Ascending aorta (tissue), 2 donors: ENCODE measurements at regions not wholly inside any gene's neighbourhood (a gene's known extent, or its start where the extent isn't known, plus 50 kb on each side); places are given as distances from the start of the nearest gene placed in this dataset.
"Not testable (repeated sequence)": the region's sequence is repeated elsewhere in the genome, so short reads cannot be mapped to it uniquely, and the experiment has no call there.

ENCODE experiments used
- DNase-seq, 2 donors: peaks; one replicate each; pipeline ENCODE4 v3.0.0-alpha.2; 2019; ENCODE audit warnings: low spot score in 2 of 2
- H3K27ac ChIP-seq, 2 donors: fragments of 200-600 bp; sonication (generic); one replicate each; pipeline ENCODE4 v1.5.1; 2016 to 2017; ENCODE audit warnings: mild to moderate bottlenecking in 1 of 2
- H3K27me3 ChIP-seq: fragments of 200-600 bp; sonication (generic); one replicate; pipeline ENCODE4 v1.5.1; 2017
- H3K36me3 ChIP-seq, 2 donors: fragments of 200-600 bp; sonication (generic); one replicate each; pipeline ENCODE4 v1.5.1; 2016
- H3K4me1 ChIP-seq, 2 donors: fragments of 200-600 bp; sonication (generic); one replicate each; pipeline ENCODE4 v1.5.1; 2016 to 2017; ENCODE audit warnings: mild to moderate bottlenecking in 1 of 2
- H3K4me3 ChIP-seq, 2 donors: fragments of 200-600 bp; sonication (generic); one replicate each; pipeline ENCODE4 v1.5.1; 2016 to 2017; ENCODE audit warnings: mild to moderate bottlenecking in 1 of 2
- H3K9me3 ChIP-seq, 2 donors: fragments of 200-600 bp; sonication (generic); one replicate each; pipeline ENCODE4 v1.5.1; 2016
- intact Hi-C: fragments of 100-400 bp; cut with DNase I; formaldehyde crosslinking; loops from one replicate; pipeline ENCODE4 v1.15.1; 2023
- TF ChIP-seq, protein P1 (sequence below), 3 experiments: fragments of 200-600 bp in 2 of 3; fragments of 450-650 bp in 1 of 3; sonication (generic) in 2 of 3; IDR thresholded peaks; one replicate each; pipeline ENCODE4 v1.5.1; 2016 to 2019; ENCODE audit warnings: antibody characterized with exemption in 3 of 3, mild to moderate bottlenecking in 1 of 3, moderate library complexity in 1 of 3

DNA sequence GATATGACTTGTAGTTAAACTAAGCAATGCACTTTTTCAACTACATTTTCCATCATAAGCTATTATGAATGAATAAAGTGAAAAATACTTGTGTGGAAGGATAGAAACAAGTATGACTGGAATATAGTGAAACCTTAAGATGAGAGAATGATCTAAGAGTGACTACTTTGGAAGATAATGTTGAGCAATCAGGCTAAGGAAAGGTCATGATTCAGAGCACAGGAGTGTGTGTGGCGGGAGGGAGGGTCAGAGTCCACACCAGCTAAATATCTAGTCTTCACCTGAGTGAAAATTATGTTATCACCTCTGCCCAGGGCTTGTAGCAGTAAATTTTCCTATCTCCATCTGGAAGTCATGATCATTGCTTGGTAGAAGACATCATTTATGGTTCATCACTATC lies 833.4 kb upstream of the ATXN8OS start:
- Histone ChIP-seq H3K27me3 (no peaks in the 10 kb centered on the region), H3K36me3 (no peaks in the 10 kb centered on the region), H3K4me3 (no peak overlapping the region), H3K4me1 (no peaks in the 10 kb centered on the region), H3K27ac (no peak overlapping the region), H3K9me3 (no peaks in the 10 kb centered on the region)
- intact Hi-C loops = no loop called here
- TF ChIP-seq, protein P1, sequence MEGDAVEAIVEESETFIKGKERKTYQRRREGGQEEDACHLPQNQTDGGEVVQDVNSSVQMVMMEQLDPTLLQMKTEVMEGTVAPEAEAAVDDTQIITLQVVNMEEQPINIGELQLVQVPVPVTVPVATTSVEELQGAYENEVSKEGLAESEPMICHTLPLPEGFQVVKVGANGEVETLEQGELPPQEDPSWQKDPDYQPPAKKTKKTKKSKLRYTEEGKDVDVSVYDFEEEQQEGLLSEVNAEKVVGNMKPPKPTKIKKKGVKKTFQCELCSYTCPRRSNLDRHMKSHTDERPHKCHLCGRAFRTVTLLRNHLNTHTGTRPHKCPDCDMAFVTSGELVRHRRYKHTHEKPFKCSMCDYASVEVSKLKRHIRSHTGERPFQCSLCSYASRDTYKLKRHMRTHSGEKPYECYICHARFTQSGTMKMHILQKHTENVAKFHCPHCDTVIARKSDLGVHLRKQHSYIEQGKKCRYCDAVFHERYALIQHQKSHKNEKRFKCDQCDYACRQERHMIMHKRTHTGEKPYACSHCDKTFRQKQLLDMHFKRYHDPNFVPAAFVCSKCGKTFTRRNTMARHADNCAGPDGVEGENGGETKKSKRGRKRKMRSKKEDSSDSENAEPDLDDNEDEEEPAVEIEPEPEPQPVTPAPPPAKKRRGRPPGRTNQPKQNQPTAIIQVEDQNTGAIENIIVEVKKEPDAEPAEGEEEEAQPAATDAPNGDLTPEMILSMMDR (IDR thresholded peaks at IDR 0.05) = no peak
- DNase-seq = no peak

DNA sequence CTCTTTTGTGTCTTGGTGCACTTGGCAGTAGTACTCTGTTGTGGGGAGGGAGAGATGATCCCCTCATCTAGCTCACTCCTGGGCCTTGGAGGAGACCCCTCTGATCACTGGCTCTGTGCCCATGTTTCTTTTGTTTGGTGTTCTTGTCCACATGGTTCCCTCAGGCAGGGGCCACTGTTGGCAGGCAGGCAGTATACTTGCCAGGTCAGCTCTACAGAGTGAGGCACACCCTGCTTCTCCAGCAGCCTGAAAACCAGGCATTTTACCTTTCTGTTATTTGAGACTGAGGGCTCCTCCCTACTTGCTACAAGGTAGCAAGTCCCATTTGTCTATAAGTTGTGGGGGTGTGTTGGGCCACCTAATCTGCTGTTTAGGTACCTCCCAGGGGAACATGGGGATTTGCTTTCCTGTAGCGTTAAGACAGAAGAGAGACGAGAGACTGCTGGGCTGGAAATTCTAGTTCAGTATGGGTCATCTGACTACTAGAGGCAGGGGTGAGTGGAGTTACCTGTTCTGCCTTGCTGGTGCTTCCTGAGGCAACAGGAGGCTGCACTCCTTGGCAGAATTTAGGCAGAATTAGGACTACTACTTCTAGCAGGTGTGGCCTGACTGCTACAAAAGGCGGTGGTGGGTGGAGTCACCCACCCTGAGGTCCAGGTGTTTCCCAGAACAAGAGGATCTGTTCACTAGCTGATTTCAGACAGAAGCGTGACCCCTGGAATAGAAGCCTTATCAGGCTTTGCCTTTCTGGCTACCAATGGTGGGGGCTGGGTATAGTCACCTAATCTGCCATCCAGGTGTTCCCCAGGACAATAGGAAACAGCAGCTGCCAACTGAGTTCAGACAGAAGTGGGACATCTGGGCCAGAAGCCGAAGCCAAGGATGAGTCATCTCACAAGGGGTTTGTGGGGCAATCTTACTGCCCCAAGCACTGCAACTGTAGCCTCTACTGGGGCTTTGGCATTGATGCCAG lies 843.0 kb upstream of the ATXN8OS start:
- no peak overlapping the region for H3K27ac ChIP-seq
- intact Hi-C loops = no loop called here
- H3K4me1 ChIP-seq = no peaks in the 10 kb centered on the region
- H3K4me3 ChIP-seq = no peak overlapping the region
- TF ChIP-seq, protein P1 (IDR thresholded peaks at IDR 0.05) = no peak
- no peaks in the 10 kb centered on the region for H3K9me3 ChIP-seq
- no peaks in the 10 kb centered on the region for H3K27me3 ChIP-seq
- H3K36me3 ChIP-seq = no peaks in the 10 kb centered on the region
- no peak for DNase-seq

DNA sequence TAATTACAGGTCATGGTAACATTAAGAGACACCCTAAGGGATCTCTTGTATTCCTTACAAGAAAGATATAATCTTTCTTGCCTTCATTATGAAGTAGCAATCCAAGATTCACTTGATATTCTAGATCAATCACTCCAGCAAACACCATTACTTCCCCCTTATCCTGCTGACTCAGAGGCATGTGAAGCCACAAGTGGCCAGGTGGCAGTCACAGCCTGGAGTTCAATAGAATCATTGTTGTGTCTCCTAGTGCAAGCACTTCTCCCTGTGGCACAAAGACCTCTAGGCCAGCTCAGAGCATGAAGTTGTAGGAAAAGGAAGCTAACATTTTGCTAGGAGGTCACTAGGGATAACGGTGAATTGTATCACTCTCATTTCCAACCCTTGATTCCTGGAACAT lies 864.3 kb upstream of the ATXN8OS start:
- no peak overlapping the region for H3K4me3 ChIP-seq
- no peaks in the 10 kb centered on the region for H3K4me1 ChIP-seq
- H3K27me3 ChIP-seq = no peaks in the 10 kb centered on the region
- TF ChIP-seq, protein P1 (IDR thresholded peaks at IDR 0.05) = no peak
- no peak overlapping the region for H3K27ac ChIP-seq
- DNase-seq = no peak
- H3K9me3 ChIP-seq = no peaks in the 10 kb centered on the region
- intact Hi-C loops = no loop called here
- no peaks in the 10 kb centered on the region for H3K36me3 ChIP-seq

DNA sequence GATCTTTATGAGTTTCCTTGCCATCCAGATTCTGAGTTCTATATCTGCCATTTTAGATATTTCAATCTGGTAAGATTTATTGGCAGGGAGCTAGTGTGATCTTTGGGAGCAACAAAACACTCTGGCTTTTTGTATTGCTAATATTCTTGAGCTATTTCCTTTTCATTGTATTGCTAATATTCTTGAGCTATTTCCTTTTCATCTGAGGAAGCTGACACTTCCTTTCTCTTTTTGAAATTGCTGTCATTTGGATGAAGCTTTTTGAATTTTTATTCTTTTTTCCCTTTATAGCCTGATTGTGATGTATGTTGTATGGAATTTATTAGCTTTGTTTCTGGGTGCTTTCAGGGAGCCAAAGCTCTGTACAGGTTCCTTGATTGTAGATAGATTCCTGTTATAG lies 873.5 kb upstream of the ATXN8OS start:
- intact Hi-C loops = no loop called here
- Histone ChIP-seq H3K4me1 (no peaks in the 10 kb centered on the region), H3K27me3 (no peaks in the 10 kb centered on the region), H3K36me3 (no peaks in the 10 kb centered on the region), H3K4me3 (no peak overlapping the region), H3K27ac (no peak overlapping the region), H3K9me3 (no peaks in the 10 kb centered on the region)
- TF ChIP-seq, protein P1 (IDR thresholded peaks at IDR 0.05) = no peak
- no peak for DNase-seq

DNA sequence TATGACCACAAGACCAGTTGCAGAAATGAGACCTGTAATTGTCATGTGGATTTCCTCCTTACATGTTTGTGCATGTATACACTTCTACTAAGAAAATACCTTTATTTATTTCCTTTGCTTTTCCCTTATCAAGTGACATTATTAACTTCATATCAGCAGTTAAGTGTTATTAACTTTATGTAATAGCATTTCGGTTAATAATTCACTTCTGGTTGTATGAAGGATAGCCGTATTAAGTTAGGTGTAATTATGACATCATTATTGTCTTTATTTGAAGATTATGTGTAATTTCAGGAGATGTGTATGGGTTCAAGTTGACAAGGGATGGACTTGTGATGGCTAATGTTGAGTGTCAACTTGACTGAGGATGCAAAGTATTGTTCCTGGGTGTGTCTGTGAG lies 881.2 kb upstream of the ATXN8OS start:
- no peaks in the 10 kb centered on the region for H3K27me3 ChIP-seq
- H3K9me3 ChIP-seq = no peaks in the 10 kb centered on the region
- intact Hi-C loops = no loop called here
- no peaks in the 10 kb centered on the region for H3K36me3 ChIP-seq
- TF ChIP-seq, protein P1 (IDR thresholded peaks at IDR 0.05) = no peak
- no peak overlapping the region for H3K27ac ChIP-seq
- no peak for DNase-seq
- no peak overlapping the region for H3K4me3 ChIP-seq
- no peaks in the 10 kb centered on the region for H3K4me1 ChIP-seq

DNA sequence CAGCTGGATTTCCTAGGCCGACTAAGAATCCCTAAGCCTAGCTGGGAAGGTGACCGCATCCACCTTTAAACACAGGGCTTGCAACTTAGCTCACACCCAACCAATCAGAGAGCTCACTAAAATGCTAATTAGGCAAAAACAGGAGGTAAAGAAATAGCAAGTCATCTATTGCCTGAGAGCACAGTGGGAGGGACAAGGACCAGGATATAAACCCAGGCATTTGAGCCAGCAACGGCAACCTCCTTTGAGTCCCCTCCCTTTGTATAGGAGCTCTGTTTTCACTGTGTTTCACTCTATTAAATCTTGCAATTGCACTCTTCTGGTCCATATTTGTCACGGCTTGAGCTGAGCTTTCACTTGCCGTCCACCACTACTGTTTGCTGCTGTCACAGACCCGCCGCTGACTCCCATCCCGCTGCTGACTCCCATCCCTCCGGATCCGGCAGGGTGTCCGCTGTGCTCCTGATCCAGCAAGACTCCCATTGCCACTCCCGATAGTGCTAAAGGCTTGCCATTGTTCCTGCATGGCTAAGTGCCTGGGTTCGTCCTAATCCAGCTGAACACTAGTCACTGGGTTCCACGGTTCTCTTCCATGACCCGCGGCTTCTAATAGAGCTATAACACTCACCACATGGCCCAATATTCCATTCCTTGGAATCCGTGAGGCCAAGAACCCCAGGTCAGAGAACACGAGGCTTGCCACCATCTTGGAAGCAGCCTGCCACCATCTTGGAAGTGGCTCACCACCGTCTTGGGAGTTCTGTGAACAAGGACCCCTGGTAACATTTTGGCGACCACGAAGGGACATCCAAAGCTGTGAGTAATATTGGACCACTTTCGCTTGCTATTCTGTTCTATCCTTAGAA lies 885.8 kb upstream of the ATXN8OS start:
- H3K4me1 ChIP-seq, H3K36me3 ChIP-seq, DNase-seq, H3K27ac ChIP-seq, H3K27me3 ChIP-seq, H3K9me3 ChIP-seq, H3K4me3 ChIP-seq, intact Hi-C loops: not testable (repeated sequence)
